Stomach smooth muscle (tissue), 2 donors: ENCODE measurements at regions not wholly inside any gene's neighbourhood (a gene's known extent, or its start where the extent isn't known, plus 50 kb on each side); places are given as distances from the start of the nearest gene placed in this dataset.

Source experiments
- H3K27ac ChIP-seq: one replicate; pipeline ENCODE4 v1.7.0; 2013; ENCODE audit warnings: mild to moderate bottlenecking, low read length, inconsistent platforms
- H3K27me3 ChIP-seq, 2 donors: one replicate each; pipeline ENCODE4 v1.7.0; 2013; ENCODE audit warnings: low read length in 2 of 2; ENCODE audit not compliant: insufficient read depth in 2 of 2, control insufficient read depth in 1 of 2
- H3K36me3 ChIP-seq, 2 donors: one replicate each; pipeline ENCODE4 v1.7.0; 2013; ENCODE audit warnings: low read length in 2 of 2; ENCODE audit not compliant: control insufficient read depth in 2 of 2, insufficient read depth in 2 of 2
- H3K4me1 ChIP-seq: one replicate; pipeline ENCODE4 v1.7.0; 2013; ENCODE audit warnings: low read length; ENCODE audit not compliant: control insufficient read depth, insufficient read depth
- H3K4me3 ChIP-seq, 2 donors: one replicate each; pipeline ENCODE4 v1.7.0; 2013; ENCODE audit warnings: low read length in 2 of 2
- H3K9ac ChIP-seq, 2 donors: one replicate each; pipeline ENCODE4 v1.7.0; 2013; ENCODE audit warnings: low read length in 2 of 2, mild to moderate bottlenecking in 1 of 2
- H3K9me3 ChIP-seq, 2 donors: one replicate each; pipeline ENCODE4 v1.7.0; 2013; ENCODE audit warnings: low read length in 2 of 2; ENCODE audit not compliant: control insufficient read depth in 2 of 2
- donor health status: healthy.
- donor health status: Pancreatic carcinoma.

DNA sequence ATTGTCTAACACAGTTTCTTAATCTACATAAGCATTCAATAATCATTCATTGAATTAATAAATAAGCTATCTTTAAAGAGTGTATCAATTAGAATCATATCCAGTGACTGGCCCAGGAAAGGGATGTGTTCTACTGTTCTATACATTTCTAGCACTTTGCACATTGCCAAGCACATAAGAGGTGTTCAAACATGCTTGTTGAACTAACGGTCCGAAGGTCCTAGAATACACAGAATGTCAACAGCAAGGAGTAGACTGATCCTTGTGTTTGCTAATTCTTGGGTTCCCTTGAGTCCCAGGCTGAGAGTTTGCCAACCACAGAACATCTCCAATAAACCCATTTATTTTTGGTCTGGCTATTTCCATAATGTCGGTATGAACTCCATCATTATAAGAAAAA lies 331.7 kb upstream of the DCC start:
- H3K4me1 ChIP-seq, result no peaks in the 10 kb centered on the region
- H3K27ac ChIP-seq, result no peak overlapping the region
- no peak overlapping the region for H3K9ac ChIP-seq
- no peak overlapping the region for H3K4me3 ChIP-seq
- H3K36me3 ChIP-seq, result no peaks in the 10 kb centered on the region
- H3K9me3 ChIP-seq, result no peaks in the 10 kb centered on the region
- H3K27me3 ChIP-seq, result no peaks in the 10 kb centered on the region

DNA sequence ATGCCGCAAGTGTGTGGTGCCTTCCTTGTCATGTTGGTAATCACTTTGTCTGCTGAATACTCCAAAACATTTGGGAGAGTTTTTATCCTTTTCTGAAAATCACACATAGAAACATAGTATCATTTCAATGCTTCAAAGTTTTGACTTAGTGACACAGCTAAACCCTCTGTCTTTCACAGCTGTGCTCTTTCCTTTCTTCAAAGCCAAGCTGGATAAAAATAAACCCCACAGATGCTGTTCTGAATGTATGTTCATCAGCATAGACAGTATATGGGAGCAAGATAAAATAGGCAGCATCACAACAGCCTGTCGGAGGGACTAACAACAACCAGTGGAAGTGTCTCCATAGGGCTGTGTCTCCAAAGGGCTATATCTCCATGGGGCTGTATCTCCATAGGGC lies 331.3 kb upstream of the DCC start:
- Histone ChIP-seq H3K9me3 (no peaks in the 10 kb centered on the region), H3K27me3 (no peaks in the 10 kb centered on the region), H3K4me3 (no peak overlapping the region), H3K27ac (no peak overlapping the region), H3K4me1 (no peaks in the 10 kb centered on the region), H3K9ac (no peak overlapping the region), H3K36me3 (no peaks in the 10 kb centered on the region)

DNA sequence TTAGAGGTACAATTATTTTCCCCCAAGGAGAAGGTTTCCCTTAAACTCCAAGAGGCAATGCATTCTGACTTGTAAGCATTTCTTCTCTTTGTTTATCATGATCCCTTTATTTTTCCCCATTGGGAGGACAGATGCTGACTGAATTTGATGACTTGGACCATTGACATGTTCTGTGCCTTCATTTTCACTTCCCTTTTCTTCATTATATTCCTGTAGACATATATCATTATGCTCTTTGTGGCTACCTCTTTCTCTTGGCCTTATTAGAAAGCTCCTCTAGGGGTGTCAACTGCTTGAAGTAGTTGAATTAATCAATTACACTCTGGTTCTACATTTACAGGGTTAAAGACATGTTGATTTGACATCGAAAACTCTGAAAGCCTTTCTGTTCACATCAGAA lies 330.0 kb upstream of the DCC start:
- Histone ChIP-seq H3K36me3 (no peaks in the 10 kb centered on the region), H3K9me3 (no peaks in the 10 kb centered on the region), H3K27ac (no peak overlapping the region), H3K4me3 (no peak overlapping the region), H3K4me1 (no peaks in the 10 kb centered on the region), H3K9ac (no peak overlapping the region), H3K27me3 (no peaks in the 10 kb centered on the region)

DNA sequence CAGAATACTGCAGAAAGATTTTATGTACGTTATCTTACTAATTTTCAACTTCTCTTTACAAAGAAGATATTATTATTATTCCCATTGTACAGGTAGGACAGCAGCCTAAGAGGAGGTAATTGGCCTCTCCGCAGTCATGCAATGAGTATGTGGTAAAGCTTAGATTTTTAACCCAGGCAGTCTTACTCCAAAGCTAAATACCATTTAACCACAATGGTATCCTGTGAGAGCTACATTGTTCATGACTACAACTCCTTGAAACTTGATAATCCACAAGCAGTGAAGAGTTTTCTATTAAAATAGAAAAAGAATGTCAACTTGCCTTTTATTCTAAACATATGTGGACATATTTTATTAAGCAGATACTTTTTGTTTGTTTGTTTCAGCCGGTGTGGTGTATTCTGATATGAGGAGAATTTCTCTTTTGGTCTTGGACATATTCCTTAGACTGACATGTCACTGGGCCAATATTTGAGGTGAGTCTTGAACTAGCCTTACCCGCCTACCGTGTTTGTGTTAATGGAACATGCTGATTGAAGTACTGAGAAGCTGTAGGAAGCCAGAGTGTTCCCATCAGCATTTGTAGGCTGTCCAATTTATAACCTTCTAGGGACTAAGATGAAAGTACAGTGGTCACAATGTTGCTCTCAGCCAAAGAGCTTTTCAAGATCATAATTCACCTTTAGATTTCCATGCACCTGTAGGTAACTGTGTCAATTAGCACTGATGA lies 293.9 kb upstream of the DCC start:
- Histone ChIP-seq H3K27me3 (no peaks in the 10 kb centered on the region), H3K27ac (no peak overlapping the region), H3K4me3 (no peak overlapping the region), H3K4me1 (no peaks in the 10 kb centered on the region), H3K9me3 (no peaks in the 10 kb centered on the region), H3K9ac (no peak overlapping the region), H3K36me3 (no peaks in the 10 kb centered on the region)

DNA sequence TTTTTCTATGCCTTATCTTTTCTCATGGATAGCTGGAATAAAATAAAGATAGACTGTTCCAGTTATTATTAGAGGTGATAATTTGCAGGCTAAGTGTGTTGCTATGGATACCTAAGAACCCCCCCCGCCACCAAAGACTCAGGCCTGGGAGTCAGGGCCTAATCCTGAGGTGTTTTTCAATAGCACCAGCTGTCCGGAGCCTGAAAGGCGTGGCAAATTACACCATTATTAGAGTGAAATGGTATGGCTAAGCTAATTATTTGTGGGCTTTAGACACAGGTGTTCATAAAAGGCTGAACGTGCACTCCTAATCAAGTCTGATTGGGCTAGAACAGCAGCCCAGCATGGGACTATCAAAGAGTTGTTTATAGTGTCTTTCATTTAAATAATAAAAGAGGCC lies 293.2 kb upstream of the DCC start:
- no peaks in the 10 kb centered on the region for H3K27me3 ChIP-seq
- no peaks in the 10 kb centered on the region for H3K4me1 ChIP-seq
- no peaks in the 10 kb centered on the region for H3K36me3 ChIP-seq
- no peak overlapping the region for H3K27ac ChIP-seq
- H3K9ac ChIP-seq, result no peak overlapping the region
- H3K4me3 ChIP-seq, result no peak overlapping the region
- H3K9me3 ChIP-seq, result no peaks in the 10 kb centered on the region

DNA sequence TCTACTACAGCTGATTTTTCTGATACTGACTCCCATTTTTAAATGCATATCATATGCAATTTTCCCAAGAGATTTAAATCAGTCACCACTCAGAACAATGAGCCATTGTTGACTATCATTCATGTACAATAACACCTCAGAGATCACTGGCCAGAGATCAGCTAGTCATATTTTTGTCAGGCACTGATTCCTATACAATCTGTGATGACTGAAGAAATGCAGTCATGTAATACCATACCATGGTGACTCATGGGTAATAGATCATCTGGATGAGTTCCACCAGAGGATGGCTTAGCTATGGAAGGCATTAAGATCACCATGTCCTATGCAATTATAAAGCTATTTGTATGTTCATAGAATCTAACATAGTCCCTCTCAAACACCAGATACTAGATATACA lies 285.7 kb upstream of the DCC start:
- no peaks in the 10 kb centered on the region for H3K36me3 ChIP-seq
- no peaks in the 10 kb centered on the region for H3K9me3 ChIP-seq
- no peaks in the 10 kb centered on the region for H3K27me3 ChIP-seq
- H3K4me3 ChIP-seq, result no peak overlapping the region
- H3K27ac ChIP-seq, result no peak overlapping the region
- H3K4me1 ChIP-seq, result no peaks in the 10 kb centered on the region
- H3K9ac ChIP-seq, result no peak overlapping the region

DNA sequence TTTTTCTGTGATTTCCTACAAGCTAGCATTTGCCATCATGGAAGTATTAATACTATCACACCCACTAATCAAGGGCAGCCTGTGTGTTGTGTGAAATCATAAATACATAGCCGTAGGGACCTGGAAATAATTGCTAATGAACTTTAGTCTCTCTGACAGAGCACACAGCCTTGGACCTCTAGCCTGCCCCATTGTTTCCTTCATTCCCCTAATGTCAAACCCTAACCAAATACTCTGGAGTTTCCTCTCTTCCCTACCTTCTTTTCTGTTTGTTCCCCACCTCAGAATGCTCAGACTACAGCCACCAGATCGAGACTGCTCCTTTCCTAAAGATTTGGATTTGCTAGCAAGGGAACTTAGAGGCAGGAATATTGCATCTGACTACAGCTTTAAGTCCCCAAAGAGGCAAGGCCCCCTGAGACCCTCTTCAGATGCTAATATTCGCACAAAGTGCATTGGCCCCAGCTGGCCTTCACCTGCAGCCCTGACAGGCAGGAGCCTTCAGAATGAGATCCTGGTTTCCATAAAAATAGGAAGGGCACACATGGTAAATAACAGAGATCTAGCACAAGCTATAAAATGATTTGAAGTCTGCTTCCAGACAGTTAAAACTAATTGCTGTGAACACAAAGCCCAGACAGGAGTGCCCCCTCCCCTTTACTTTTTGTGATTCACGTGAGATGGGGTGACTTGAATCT lies 279.2 kb upstream of the DCC start:
- no peaks in the 10 kb centered on the region for H3K4me1 ChIP-seq
- H3K9ac ChIP-seq, result no peak overlapping the region
- peaks cover 2 to 7% of the 10 kb centered on the region in 2 donors for H3K9me3 ChIP-seq
- H3K4me3 ChIP-seq, result no peak overlapping the region
- H3K36me3 ChIP-seq, result no peaks in the 10 kb centered on the region
- no peak overlapping the region for H3K27ac ChIP-seq
- H3K27me3 ChIP-seq, result no peaks in the 10 kb centered on the region

DNA sequence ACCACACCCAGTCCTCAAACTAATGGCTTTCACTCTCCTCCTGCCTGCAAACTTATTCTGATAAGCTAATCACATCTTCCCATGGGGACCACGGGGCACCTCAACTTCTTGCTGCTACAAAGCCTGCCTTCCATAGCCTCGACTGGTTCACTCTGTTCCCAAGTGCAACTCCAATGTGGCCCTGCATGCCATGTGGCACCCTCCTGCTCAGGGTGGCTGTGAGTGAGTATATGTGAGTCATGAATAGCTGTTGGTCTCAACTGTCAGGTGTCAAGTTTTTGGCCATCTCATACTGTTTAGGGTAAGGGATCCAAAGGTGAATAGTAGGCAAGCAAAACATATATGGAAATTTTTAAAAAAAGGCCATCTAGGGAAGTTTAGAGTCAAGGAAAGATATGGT lies 276.1 kb upstream of the DCC start:
- H3K9me3 ChIP-seq, result peaks cover 2 to 7% of the 10 kb centered on the region in 2 donors
- H3K9ac ChIP-seq, result no peak overlapping the region
- no peak overlapping the region for H3K27ac ChIP-seq
- no peaks in the 10 kb centered on the region for H3K27me3 ChIP-seq
- no peaks in the 10 kb centered on the region for H3K4me1 ChIP-seq
- H3K36me3 ChIP-seq, result no peaks in the 10 kb centered on the region
- no peak overlapping the region for H3K4me3 ChIP-seq

DNA sequence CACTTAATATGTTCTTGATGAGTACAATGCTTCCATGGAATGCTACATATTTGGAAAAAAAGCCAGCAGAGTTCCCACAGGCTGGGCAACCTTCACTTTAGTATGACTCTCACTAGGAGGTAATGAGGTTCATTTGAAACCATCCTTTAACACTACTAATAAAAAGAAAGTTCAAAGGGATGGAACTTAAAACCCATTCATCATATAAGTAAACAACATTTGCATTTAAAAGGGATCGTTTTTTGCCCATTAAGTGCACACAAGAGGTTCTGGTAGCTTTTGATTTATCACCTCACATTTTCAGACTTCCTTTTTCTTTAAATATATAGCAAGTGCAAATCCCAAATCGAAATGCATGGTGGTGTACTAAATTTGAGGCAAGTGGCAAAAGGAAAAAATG lies 270.8 kb upstream of the DCC start:
- H3K36me3 ChIP-seq, result no peaks in the 10 kb centered on the region
- H3K27me3 ChIP-seq, result no peaks in the 10 kb centered on the region
- H3K9me3 ChIP-seq, result peaks cover 2 to 4% of the 10 kb centered on the region in 2 donors
- H3K9ac ChIP-seq, result no peak overlapping the region
- H3K4me1 ChIP-seq, result no peaks in the 10 kb centered on the region
- no peak overlapping the region for H3K4me3 ChIP-seq
- H3K27ac ChIP-seq, result no peak overlapping the region

DNA sequence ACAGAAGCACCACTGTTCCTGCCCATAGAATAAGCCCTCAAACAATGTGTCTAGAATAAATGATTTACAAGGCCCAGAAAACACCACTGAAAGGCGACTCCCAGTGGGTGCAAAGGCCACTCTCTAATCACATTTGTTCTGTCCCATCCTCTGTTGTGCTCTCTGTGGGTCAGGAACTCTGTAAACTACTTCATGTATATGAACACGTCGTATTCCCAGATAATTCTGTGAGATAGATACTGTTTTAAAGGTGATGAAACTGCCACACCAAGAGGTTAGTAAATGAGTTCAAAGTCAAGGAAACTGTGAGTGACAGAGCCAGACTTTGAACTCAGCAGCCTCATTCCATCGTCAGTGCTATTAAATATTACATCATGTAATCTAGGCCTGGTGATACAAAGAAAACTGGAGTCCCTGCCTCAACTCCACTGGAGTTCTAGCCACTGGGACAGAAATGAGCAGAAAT lies 269.7 kb upstream of the DCC start:
- no peaks in the 10 kb centered on the region for H3K9me3 ChIP-seq
- no peak overlapping the region for H3K4me3 ChIP-seq
- no peak overlapping the region for H3K27ac ChIP-seq
- H3K36me3 ChIP-seq, result no peaks in the 10 kb centered on the region
- no peaks in the 10 kb centered on the region for H3K27me3 ChIP-seq
- H3K9ac ChIP-seq, result no peak overlapping the region
- no peaks in the 10 kb centered on the region for H3K4me1 ChIP-seq
